ENCODE measurements at regions not wholly inside any gene's neighbourhood (a gene's known extent, or its start where the extent isn't known, plus 50 kb on each side); places are given as distances from the start of the nearest gene placed in this dataset.

- Histone ChIP-seq H3K27me3 (no peaks in the 10 kb centered on the region), H3K9ac (no peak overlapping the region), H3K36me3 (no peaks in the 10 kb centered on the region), H3K4me1 (peaks cover 7% of the 10 kb centered on the region), H3K4me3 (no peak overlapping the region), H4K20me1 (no peaks in the 10 kb centered on the region), H3K4me2 (no peak overlapping the region), H3K27ac (no peak overlapping the region), H3K9me3 (no peaks in the 10 kb centered on the region)
- TF ChIP-seq Cebpa-rat (IDR thresholded peaks at IDR 0.05) = no peak
These were observed 445.7 kb downstream of the DAD1 start for GRCh38 chr14:22143363-22143762.

GRCh38 chr14:22140633-22141032 lies 448.4 kb downstream of the DAD1 start:
- peaks cover 9% of the 10 kb centered on the region; the same call in 1 of the 2 replicates for H3K9me3 ChIP-seq

GRCh38 chr14:22131749-22132476 lies 457.1 kb downstream of the DAD1 start:
- Histone ChIP-seq H3K4me1 (no peaks in the 10 kb centered on the region), H3K4me3 (no peak overlapping the region), H3K27me3 (no peaks in the 10 kb centered on the region), H3K9ac (no peak overlapping the region), H3K4me2 (no peak overlapping the region), H3K9me3 (peaks cover 9% of the 10 kb centered on the region; the same call in 1 of the 2 replicates), H3K36me3 (no peaks in the 10 kb centered on the region), H4K20me1 (no peaks in the 10 kb centered on the region), H3K27ac (no peak overlapping the region)
- TF ChIP-seq Cebpa-rat (IDR thresholded peaks at IDR 0.05) = no peak

More at GRCh38 chr14:22140633-22141032, 448.4 kb downstream of the DAD1 start:
- no peak overlapping the region for H3K4me3 ChIP-seq
- no peak overlapping the region for H3K9ac ChIP-seq
- no peak overlapping the region for H3K4me2 ChIP-seq
- no peak overlapping the region for H3K27ac ChIP-seq
- no peaks in the 10 kb centered on the region for H3K27me3 ChIP-seq
- no peak for TF ChIP-seq Cebpa-rat (IDR thresholded peaks at IDR 0.05)
- no peaks in the 10 kb centered on the region for H3K36me3 ChIP-seq
- H3K4me1 ChIP-seq = no peaks in the 10 kb centered on the region
- no peaks in the 10 kb centered on the region for H4K20me1 ChIP-seq

GRCh38 chr14:22124073-22124613 lies 450.5 kb upstream of the OR4E1 start:
- Histone ChIP-seq H4K20me1 (no peaks in the 10 kb centered on the region), H3K4me2 (no peak overlapping the region), H3K9ac (no peak overlapping the region), H3K27me3 (no peaks in the 10 kb centered on the region), H3K9me3 (no peaks in the 10 kb centered on the region), H3K4me1 (no peaks in the 10 kb centered on the region; the same call in 1 of the 2 replicates), H3K36me3 (no peaks in the 10 kb centered on the region), H3K27ac (no peak overlapping the region), H3K4me3 (no peak overlapping the region)
- TF ChIP-seq Cebpa-rat (IDR thresholded peaks at IDR 0.05) = no peak

GRCh38 chr14:22122829-22123560 lies 449.4 kb upstream of the OR4E1 start:
- H3K9me3 ChIP-seq = no peaks in the 10 kb centered on the region
- H3K4me3 ChIP-seq = no peak overlapping the region
- H3K4me1 ChIP-seq = no peaks in the 10 kb centered on the region; the same call in 1 of the 2 replicates
- no peak overlapping the region for H3K9ac ChIP-seq
- no peaks in the 10 kb centered on the region for H4K20me1 ChIP-seq
- TF ChIP-seq Cebpa-rat (IDR thresholded peaks at IDR 0.05) = no peak
- H3K4me2 ChIP-seq = peak overlapping the region; percentile 14; the same call in 1 of the 2 replicates
- no peaks in the 10 kb centered on the region for H3K27me3 ChIP-seq
- no peaks in the 10 kb centered on the region for H3K36me3 ChIP-seq
- H3K27ac ChIP-seq = no peak overlapping the region

GRCh38 chr14:22122227-22122818 lies 448.7 kb upstream of the OR4E1 start:
- no peak overlapping the region for H3K4me3 ChIP-seq
- H4K20me1 ChIP-seq = no peaks in the 10 kb centered on the region
- no peaks in the 10 kb centered on the region for H3K36me3 ChIP-seq
- no peaks in the 10 kb centered on the region for H3K9me3 ChIP-seq
- H3K27ac ChIP-seq = no peak overlapping the region
- H3K4me1 ChIP-seq = no peaks in the 10 kb centered on the region; the same call in 1 of the 2 replicates
- no peak overlapping the region for H3K9ac ChIP-seq
- TF ChIP-seq Cebpa-rat (IDR thresholded peaks at IDR 0.05) = no peak
- peak overlapping the region; percentile 14; the same call in 1 of the 2 replicates for H3K4me2 ChIP-seq
- H3K27me3 ChIP-seq = no peaks in the 10 kb centered on the region

- no peak overlapping the region for H3K4me2 ChIP-seq
- H3K36me3 ChIP-seq = no peaks in the 10 kb centered on the region
- H3K4me1 ChIP-seq = no peaks in the 10 kb centered on the region; the same call in 1 of the 2 replicates
- no peak for TF ChIP-seq Cebpa-rat (IDR thresholded peaks at IDR 0.05)
- no peak overlapping the region for H3K27ac ChIP-seq
- no peak overlapping the region for H3K4me3 ChIP-seq
- no peaks in the 10 kb centered on the region for H3K9me3 ChIP-seq
- no peaks in the 10 kb centered on the region for H4K20me1 ChIP-seq
- H3K9ac ChIP-seq = no peak overlapping the region
- no peaks in the 10 kb centered on the region for H3K27me3 ChIP-seq
These were observed 445.4 kb upstream of the OR4E1 start for GRCh38 chr14:22118899-22119477.

- no peak overlapping the region for H3K4me2 ChIP-seq
- no peaks in the 10 kb centered on the region for H3K36me3 ChIP-seq
- no peak overlapping the region for H3K4me3 ChIP-seq
- no peaks in the 10 kb centered on the region for H3K4me1 ChIP-seq
- no peak overlapping the region for H3K27ac ChIP-seq
- no peaks in the 10 kb centered on the region for H4K20me1 ChIP-seq
- TF ChIP-seq Cebpa-rat (IDR thresholded peaks at IDR 0.05) = no peak
- H3K27me3 ChIP-seq = no peaks in the 10 kb centered on the region
- no peaks in the 10 kb centered on the region for H3K9me3 ChIP-seq
- H3K9ac ChIP-seq = no peak overlapping the region
These were observed 439.8 kb upstream of the OR4E1 start for GRCh38 chr14:22113401-22113800.

GRCh38 chr14:22112004-22112403 lies 438.4 kb upstream of the OR4E1 start:
- H3K27me3 ChIP-seq = no peaks in the 10 kb centered on the region
- H3K4me2 ChIP-seq = no peak overlapping the region
- no peaks in the 10 kb centered on the region for H3K9me3 ChIP-seq
- H3K36me3 ChIP-seq = no peaks in the 10 kb centered on the region
- no peak for TF ChIP-seq Cebpa-rat (IDR thresholded peaks at IDR 0.05)
- H3K4me1 ChIP-seq = no peaks in the 10 kb centered on the region
- H3K9ac ChIP-seq = no peak overlapping the region
- H4K20me1 ChIP-seq = no peaks in the 10 kb centered on the region
- H3K4me3 ChIP-seq = no peak overlapping the region
- H3K27ac ChIP-seq = no peak overlapping the region

Data from BLaER1 (cell line).